ENCODE measurements at regions not wholly inside any gene's neighbourhood (a gene's known extent, or its start where the extent isn't known, plus 50 kb on each side); places are given as distances from the start of the nearest gene placed in this dataset.

DNA sequence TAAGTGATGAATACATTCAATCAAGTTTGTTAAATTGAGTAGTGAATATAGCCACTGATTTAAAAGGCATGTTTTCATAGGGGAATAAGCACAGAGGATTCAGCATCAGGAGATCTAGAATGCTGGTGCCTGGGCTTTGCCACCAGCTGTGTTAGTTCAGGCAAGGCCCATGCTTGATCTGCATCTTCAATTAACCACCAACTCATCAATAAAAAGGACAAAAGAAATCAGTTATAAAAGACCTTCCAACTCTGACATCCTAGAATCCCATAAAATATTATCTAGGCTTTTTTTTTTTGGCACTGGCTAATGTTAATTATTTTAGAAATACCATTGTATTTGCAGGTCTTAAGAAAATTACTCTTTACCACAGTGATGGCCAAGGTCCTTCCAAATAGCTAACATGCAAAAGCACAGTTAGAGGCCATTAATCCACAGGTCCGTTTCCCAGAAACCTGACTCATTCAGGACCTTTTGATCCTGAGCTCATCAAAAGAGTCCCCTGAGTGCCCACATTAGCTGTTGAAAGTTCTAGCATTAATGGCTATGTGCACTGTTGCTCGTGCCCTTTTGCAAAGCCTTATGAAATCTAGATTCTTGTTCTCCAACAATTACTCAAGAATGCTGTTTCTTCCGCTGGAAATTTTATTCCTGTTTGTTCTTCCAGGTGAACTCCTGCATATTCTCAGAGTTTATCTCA lies 170.0 kb downstream of the CYRIA start:
- Histone ChIP-seq H2BK20ac (ENCODE audit: low read depth, low read length, poor library complexity, severe bottlenecking) (no peak overlapping the region), H3K9ac (ENCODE audit: extremely low read depth, insufficient read length, low read length) (no peak overlapping the region), H4K20me1 (ENCODE audit: control insufficient read depth, insufficient read depth, insufficient read length) (no peaks in the 10 kb centered on the region), H3K9me3 (ENCODE audit: control insufficient read depth, low read depth, low read length) (no peaks in the 10 kb centered on the region), H3K4ac (ENCODE audit: low read depth, low read length) (no peak overlapping the region), H2BK15ac (ENCODE audit: low read depth, low read length) (no peak overlapping the region), H4K5ac (ENCODE audit: insufficient read length, low read depth, low read length) (no peak overlapping the region), H3K18ac (ENCODE audit: insufficient read length, low read depth, low read length) (no peak overlapping the region), H3K79me2 (ENCODE audit: insufficient read depth, low read length) (no peaks in the 10 kb centered on the region), H3K4me1 (ENCODE audit: insufficient read depth, low read length) (no peaks in the 10 kb centered on the region), H4K8ac (replicated peaks; ENCODE audit: insufficient read length, low read depth, low read length) (no peak overlapping the region), H3K56ac (ENCODE audit: insufficient read length, low read depth, low read length) (no peak overlapping the region), H3T11ph (ENCODE audit: low read length) (no peak overlapping the region), H3K14ac (ENCODE audit: insufficient read depth, low read length) (no peak overlapping the region), H2AFZ (ENCODE audit: low read length) (no peak overlapping the region), H2BK120ac (ENCODE audit: low read depth, low read length, poor library complexity, severe bottlenecking) (no peak overlapping the region), H2AK5ac (ENCODE audit: insufficient read length, low read length) (no peak overlapping the region), H3K27me3 (ENCODE audit: insufficient read depth, low read length) (no peaks in the 10 kb centered on the region), H3K27ac (ENCODE audit: insufficient read length, low read depth, low read length) (no peak overlapping the region), H3K79me1 (ENCODE audit: insufficient read depth, low read depth, low read length, poor library complexity, severe bottlenecking) (no peaks in the 10 kb centered on the region), H3K23me2 (ENCODE audit: insufficient read length, low read depth, low read length, poor library complexity, severe bottlenecking) (no peaks in the 10 kb centered on the region), H2BK5ac (ENCODE audit: insufficient read length, low read length) (no peak overlapping the region), H2BK12ac (ENCODE audit: insufficient read length, low read depth, low read length) (no peak overlapping the region), H4K91ac (ENCODE audit: insufficient read length, low read depth, low read length) (no peak overlapping the region), H3K4me2 (ENCODE audit: insufficient read depth, insufficient read length, low read length) (no peak overlapping the region), H3K23ac (ENCODE audit: insufficient read length, low read depth, low read length) (no peak overlapping the region)
- no peak overlapping the region for H3K4me3 Mint-ChIP-seq
- no peak overlapping the region for H3K27ac Mint-ChIP-seq
- H3K36me3 Mint-ChIP-seq (ENCODE audit: insufficient read depth in 1 of 3, low read depth in 3 of 3), result no peaks in the 10 kb centered on the region
- DNase-seq, result no peak
- H3K4me1 Mint-ChIP-seq, result no peaks in the 10 kb centered on the region; a peak in 1 of 4 replicates
- no peaks in the 10 kb centered on the region; a peak in 1 of 5 replicates for H3K9me3 Mint-ChIP-seq
- no peaks in the 10 kb centered on the region for H3K27me3 Mint-ChIP-seq (ENCODE audit: low read depth)
- WGBS (ENCODE audit: extremely low coverage, insufficient read length, low lambda C conversion rate), result no CpG with 5 or more reads among the region's 3 CpGs
- TF ChIP-seq, protein P1, sequence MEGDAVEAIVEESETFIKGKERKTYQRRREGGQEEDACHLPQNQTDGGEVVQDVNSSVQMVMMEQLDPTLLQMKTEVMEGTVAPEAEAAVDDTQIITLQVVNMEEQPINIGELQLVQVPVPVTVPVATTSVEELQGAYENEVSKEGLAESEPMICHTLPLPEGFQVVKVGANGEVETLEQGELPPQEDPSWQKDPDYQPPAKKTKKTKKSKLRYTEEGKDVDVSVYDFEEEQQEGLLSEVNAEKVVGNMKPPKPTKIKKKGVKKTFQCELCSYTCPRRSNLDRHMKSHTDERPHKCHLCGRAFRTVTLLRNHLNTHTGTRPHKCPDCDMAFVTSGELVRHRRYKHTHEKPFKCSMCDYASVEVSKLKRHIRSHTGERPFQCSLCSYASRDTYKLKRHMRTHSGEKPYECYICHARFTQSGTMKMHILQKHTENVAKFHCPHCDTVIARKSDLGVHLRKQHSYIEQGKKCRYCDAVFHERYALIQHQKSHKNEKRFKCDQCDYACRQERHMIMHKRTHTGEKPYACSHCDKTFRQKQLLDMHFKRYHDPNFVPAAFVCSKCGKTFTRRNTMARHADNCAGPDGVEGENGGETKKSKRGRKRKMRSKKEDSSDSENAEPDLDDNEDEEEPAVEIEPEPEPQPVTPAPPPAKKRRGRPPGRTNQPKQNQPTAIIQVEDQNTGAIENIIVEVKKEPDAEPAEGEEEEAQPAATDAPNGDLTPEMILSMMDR (conservative IDR thresholded peaks at IDR 0.05), result no peak

All from H9 (cell line).